ENCODE measurements at regions not wholly inside any gene's neighbourhood (a gene's known extent, or its start where the extent isn't known, plus 50 kb on each side); places are given as distances from the start of the nearest gene placed in this dataset.
"Not testable (repeated sequence)": the region's sequence is repeated elsewhere in the genome, so short reads cannot be mapped to it uniquely, and the experiment has no call there.

GRCh38 chr22:25397616-25398015, 166.9 kb upstream of the GRK3 start:
- DNase-seq, result no peak

GRCh38 chr22:25398591-25399062, 165.8 kb upstream of the GRK3 start:
- DNase-seq, result not testable (repeated sequence)

GRCh38 chr22:25399649-25400151, 164.8 kb upstream of the GRK3 start:
- DNase-seq, result no peak

- no peak for DNase-seq
Measured at GRCh38 chr22:25402160-25402500, 162.3 kb upstream of the GRK3 start.

GRCh38 chr22:25402501-25403283, 161.8 kb upstream of the GRK3 start:
- no peak for DNase-seq

- no peak for DNase-seq
Measured at GRCh38 chr22:25403284-25403810, 161.1 kb upstream of the GRK3 start.

GRCh38 chr22:25403811-25404471, 160.5 kb upstream of the GRK3 start:
- DNase-seq, result no peak

GRCh38 chr22:25404556-25404927, 159.9 kb upstream of the GRK3 start:
- no peak for DNase-seq

- DNase-seq, result peak; percentile 79
Measured at GRCh38 chr22:25404928-25405816, 159.3 kb upstream of the GRK3 start.

- no peak for DNase-seq
Measured at GRCh38 chr22:25405841-25406509, 158.5 kb upstream of the GRK3 start.

- no peak for DNase-seq
Measured at GRCh38 chr22:25406510-25407210, 157.8 kb upstream of the GRK3 start.

GRCh38 chr22:25407226-25407858, 157.1 kb upstream of the GRK3 start:
- no peak for DNase-seq

- DNase-seq, result no peak
Measured at GRCh38 chr22:25407859-25408229, 156.6 kb upstream of the GRK3 start.

GRCh38 chr22:25409240-25409639, 155.2 kb upstream of the GRK3 start:
- no peak for DNase-seq

GRCh38 chr22:25410849-25411248, 153.6 kb upstream of the GRK3 start:
- DNase-seq, result no peak

- DNase-seq, result no peak
Measured at GRCh38 chr22:25413620-25414019, 150.9 kb upstream of the GRK3 start.

GRCh38 chr22:25415731-25416130, 148.7 kb upstream of the GRK3 start:
- DNase-seq, result not testable (repeated sequence)

- DNase-seq, result not testable (repeated sequence)
Measured at GRCh38 chr22:25417826-25418225, 146.6 kb upstream of the GRK3 start.

- no peak for DNase-seq
Measured at GRCh38 chr22:25419247-25420113, 145.0 kb upstream of the GRK3 start.

GRCh38 chr22:25420114-25420441, 144.4 kb upstream of the GRK3 start:
- not testable (repeated sequence) for DNase-seq
